Progenitor cell of endocrine pancreas (in vitro differentiated cells): ENCODE measurements at regions not wholly inside any gene's neighbourhood (a gene's known extent, or its start where the extent isn't known, plus 50 kb on each side); places are given as distances from the start of the nearest gene placed in this dataset.

ENCODE experiments used
- DNase-seq: peaks from one replicate; pipeline ENCODE4 v3.0.0; 2021; ENCODE audit warnings: low spot score; ENCODE audit not compliant: unreplicated experiment
- H3K27ac Mint-ChIP-seq: 2 replicates; pipeline ENCODE4 v1.8.0; 2021; ENCODE audit warnings: mild to moderate bottlenecking, moderate library complexity, mixed read lengths
- H3K27me3 Mint-ChIP-seq: 2 replicates; pipeline ENCODE4 v1.8.0; 2021; ENCODE audit warnings: mixed read lengths
- H3K36me3 Mint-ChIP-seq: 2 replicates; pipeline ENCODE4 v1.8.0; 2022; ENCODE audit warnings: mixed read lengths; ENCODE audit not compliant: insufficient read depth
- H3K4me1 Mint-ChIP-seq: 2 replicates; pipeline ENCODE4 v1.8.0; 2021; ENCODE audit warnings: low read depth, mixed read lengths
- H3K4me3 Mint-ChIP-seq: 2 replicates; pipeline ENCODE4 v1.8.0; 2021; ENCODE audit warnings: low read depth, mild to moderate bottlenecking, moderate library complexity, mixed read lengths
- H3K9me3 Mint-ChIP-seq: 2 replicates; pipeline ENCODE4 v1.8.0; 2021; ENCODE audit warnings: low read depth, mixed read lengths
- CTCF ChIP-seq: fragments of 200-600 bp; sonication (generic); IDR thresholded peaks from one replicate; pipeline ENCODE4 v1.5.0; 2021; ENCODE audit warnings: antibody characterized with exemption, mild to moderate bottlenecking; ENCODE audit not compliant: unreplicated experiment

GRCh38 chr2:498493-499178 is 178.6 kb downstream of the TMEM18 start:
- Mint-ChIP-seq H3K4me1 (no peaks in the 10 kb centered on the region), H3K4me3 (no peak overlapping the region), H3K27me3 (peaks cover 4% of the 10 kb centered on the region), H3K27ac (no peak overlapping the region), H3K9me3 (peaks cover 3% of the 10 kb centered on the region), H3K36me3 (no peaks in the 10 kb centered on the region)
- DNase-seq: no peak
- TF ChIP-seq CTCF: no peak

GRCh38 chr2:497770-498492 is 179.3 kb downstream of the TMEM18 start:
- no peak for TF ChIP-seq CTCF
- peaks cover 3% of the 10 kb centered on the region for H3K9me3 Mint-ChIP-seq
- H3K4me3 Mint-ChIP-seq: no peak overlapping the region
- no peak for DNase-seq
- H3K4me1 Mint-ChIP-seq: no peaks in the 10 kb centered on the region
- peaks cover 4% of the 10 kb centered on the region for H3K27me3 Mint-ChIP-seq
- no peaks in the 10 kb centered on the region for H3K36me3 Mint-ChIP-seq
- H3K27ac Mint-ChIP-seq: no peak overlapping the region

DNA sequence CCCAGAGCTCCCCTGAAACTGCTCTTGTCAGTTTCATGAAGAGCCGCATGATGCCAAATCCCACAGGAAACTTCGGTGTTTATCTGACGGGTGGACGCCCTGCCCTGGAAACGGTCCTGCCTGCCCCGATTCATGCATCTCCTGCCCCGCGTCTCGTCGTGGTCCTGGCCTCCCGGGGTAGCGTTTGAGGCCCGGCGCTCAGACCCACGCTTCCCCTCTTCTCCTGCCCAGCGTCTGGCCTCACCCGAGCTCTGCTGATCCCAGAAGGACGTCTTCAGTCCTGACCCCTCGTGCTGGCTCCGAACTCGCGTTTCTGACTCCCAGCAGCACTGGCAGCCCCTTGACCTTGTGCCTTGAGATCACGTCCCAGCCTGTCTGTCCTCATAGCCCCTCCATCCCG is 180.5 kb downstream of the TMEM18 start:
- no peak for TF ChIP-seq CTCF

DNA sequence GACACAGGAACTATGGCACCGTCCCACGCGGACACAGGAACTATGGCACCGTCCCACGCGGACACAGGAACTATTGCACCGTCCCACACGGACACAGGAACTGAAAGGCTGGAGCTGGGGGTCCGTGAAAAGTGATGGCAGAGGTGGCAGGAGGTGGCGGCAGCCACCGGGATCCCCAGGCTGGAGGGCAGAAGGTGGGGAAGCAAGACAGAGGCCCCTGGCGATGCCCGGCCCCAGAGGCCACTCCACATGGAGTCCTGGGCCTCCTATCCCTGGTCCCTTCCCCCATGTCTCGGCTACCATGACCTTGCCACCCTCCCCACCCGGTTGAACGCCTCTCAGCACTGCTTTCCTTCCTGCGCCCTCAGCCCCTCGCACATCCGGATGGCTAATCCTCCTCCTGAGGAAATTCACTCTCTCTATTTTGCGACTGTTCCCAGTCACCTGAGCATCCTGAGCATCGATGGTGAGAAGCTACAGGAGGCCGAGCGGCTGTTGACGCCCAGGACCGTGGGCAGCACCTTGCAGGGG is 181.4 kb downstream of the TMEM18 start:
- no peak for DNase-seq
- no peaks in the 10 kb centered on the region for H3K36me3 Mint-ChIP-seq
- H3K9me3 Mint-ChIP-seq: no peaks in the 10 kb centered on the region
- H3K27ac Mint-ChIP-seq: no peak overlapping the region
- no peak for TF ChIP-seq CTCF
- H3K4me1 Mint-ChIP-seq: peaks cover 1% of the 10 kb centered on the region
- H3K4me3 Mint-ChIP-seq: no peak overlapping the region
- H3K27me3 Mint-ChIP-seq: peaks cover 7% of the 10 kb centered on the region

More for the DNA sequence above, 180.5 kb downstream of the TMEM18 start:
- Mint-ChIP-seq H3K27ac (no peak overlapping the region), H3K9me3 (no peaks in the 10 kb centered on the region), H3K4me3 (no peak overlapping the region), H3K4me1 (peaks cover 1% of the 10 kb centered on the region), H3K27me3 (peaks cover 7% of the 10 kb centered on the region), H3K36me3 (no peaks in the 10 kb centered on the region)
- no peak for DNase-seq

DNA sequence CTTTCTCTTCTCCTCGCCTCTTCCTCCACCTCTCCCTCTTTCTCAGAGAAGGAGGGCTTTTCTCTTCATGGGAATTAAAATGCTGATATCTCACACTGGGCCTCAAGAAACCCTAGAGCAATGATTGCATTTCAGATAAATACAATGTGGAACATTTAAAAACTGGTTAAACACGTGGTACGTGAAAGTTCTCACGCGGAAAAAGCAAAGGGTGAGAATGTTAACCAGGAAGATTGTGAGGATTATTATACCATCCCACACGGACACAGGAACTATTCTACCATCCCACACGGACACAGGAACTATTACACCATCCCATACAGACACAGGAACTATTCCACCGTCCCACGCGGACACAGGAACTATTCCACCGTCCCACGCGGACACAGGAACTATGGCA is 182.4 kb downstream of the TMEM18 start:
- no peak overlapping the region for H3K27ac Mint-ChIP-seq
- DNase-seq: no peak
- no peak for TF ChIP-seq CTCF
- peaks cover 1% of the 10 kb centered on the region for H3K4me1 Mint-ChIP-seq
- H3K9me3 Mint-ChIP-seq: no peaks in the 10 kb centered on the region
- peaks cover 7% of the 10 kb centered on the region for H3K27me3 Mint-ChIP-seq
- H3K36me3 Mint-ChIP-seq: no peaks in the 10 kb centered on the region
- no peak overlapping the region for H3K4me3 Mint-ChIP-seq
